ENCODE measurements at regions not wholly inside any gene's neighbourhood (a gene's known extent, or its start where the extent isn't known, plus 50 kb on each side); places are given as distances from the start of the nearest gene placed in this dataset.

DNA sequence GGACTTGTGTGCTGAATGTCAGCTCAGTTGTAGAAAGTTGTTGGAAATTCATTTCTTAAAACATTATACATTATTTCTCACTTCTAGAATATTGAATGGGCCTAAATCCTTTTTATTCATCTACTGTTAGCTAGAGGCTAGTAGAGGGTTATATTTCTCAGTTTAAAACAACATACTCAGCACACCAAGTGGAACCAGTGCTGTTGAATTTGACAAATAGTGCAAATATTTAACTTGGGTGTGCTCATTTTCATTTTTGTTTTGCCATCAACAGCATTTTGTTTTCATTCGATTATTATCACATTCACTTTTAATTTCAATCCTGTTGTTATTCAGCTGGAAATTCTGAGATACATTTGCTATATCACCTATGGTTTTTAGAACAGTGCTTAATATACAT is 269.4 kb upstream of the PEX5L start:
- H3K4me3 ChIP-seq (ENCODE audit: low read depth, low read length): no peak overlapping the region
- DNase-seq (ENCODE audit: low read depth, low spot score): no peak
- TF ChIP-seq, protein P1, sequence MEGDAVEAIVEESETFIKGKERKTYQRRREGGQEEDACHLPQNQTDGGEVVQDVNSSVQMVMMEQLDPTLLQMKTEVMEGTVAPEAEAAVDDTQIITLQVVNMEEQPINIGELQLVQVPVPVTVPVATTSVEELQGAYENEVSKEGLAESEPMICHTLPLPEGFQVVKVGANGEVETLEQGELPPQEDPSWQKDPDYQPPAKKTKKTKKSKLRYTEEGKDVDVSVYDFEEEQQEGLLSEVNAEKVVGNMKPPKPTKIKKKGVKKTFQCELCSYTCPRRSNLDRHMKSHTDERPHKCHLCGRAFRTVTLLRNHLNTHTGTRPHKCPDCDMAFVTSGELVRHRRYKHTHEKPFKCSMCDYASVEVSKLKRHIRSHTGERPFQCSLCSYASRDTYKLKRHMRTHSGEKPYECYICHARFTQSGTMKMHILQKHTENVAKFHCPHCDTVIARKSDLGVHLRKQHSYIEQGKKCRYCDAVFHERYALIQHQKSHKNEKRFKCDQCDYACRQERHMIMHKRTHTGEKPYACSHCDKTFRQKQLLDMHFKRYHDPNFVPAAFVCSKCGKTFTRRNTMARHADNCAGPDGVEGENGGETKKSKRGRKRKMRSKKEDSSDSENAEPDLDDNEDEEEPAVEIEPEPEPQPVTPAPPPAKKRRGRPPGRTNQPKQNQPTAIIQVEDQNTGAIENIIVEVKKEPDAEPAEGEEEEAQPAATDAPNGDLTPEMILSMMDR (IDR thresholded peaks at IDR 0.05; ENCODE audit: insufficient read depth, low read length, missing control alignments): no peak
- POLR2A ChIA-PET: no interaction called here
- CTCF ChIA-PET: interaction anchor here (0.6 to 1.7 kb wide), 2 partner anchors 10 to 110 kb away, joined by 3 to 4 read pairs; no protein-coding TSS in a partner anchor

DNA sequence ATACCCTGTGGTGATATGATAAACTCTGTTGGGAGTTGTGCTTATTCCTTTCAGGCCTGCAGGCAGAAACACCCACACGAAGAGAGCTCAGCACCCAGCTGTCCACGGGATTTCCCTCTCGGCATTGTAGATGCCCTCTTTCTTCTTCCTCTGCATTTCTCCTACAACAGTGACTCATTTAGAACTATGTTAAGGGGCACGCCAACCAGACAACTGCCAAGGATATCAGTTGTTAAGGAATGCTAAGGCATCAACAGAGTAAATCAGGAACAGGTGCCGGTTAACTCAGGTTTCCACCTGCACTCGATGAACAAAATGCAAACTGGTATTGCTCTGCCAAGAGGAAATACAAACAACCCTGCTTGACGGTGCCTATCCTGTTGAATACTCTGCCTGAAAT is 270.0 kb upstream of the PEX5L start:
- TF ChIP-seq, protein P1 (IDR thresholded peaks at IDR 0.05; ENCODE audit: insufficient read depth, low read length, missing control alignments): no peak
- DNase-seq (ENCODE audit: low read depth, low spot score): peak; percentile 9
- CTCF ChIA-PET: interaction anchor here (1.7 kb wide), 1 partner anchor 9 kb away, joined by 4 read pairs; no protein-coding TSS in a partner anchor

DNA sequence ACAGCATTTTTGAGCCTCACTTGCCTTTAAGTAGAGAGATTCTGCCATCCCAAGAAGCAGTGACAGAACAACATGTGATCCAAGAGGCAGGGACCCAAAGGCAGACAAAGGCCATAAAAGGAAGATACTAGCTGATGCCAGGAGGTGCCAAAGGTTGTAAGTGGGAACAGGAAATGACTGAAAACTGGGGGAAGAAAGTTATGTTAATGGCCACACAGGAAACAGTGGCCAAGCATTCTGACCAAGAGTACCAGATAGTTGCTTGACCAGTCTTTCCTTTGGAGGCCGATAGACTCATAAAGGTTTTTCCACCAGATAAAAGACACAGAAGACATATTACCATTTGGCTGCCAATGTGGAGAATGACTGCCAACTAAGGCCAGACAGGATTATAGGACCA is 274.5 kb upstream of the PEX5L start:
- ChIA-PET CTCF (no interaction called here), POLR2A (no interaction called here)
- no peak overlapping the region for H3K4me3 ChIP-seq (ENCODE audit: low read depth, low read length)
- TF ChIP-seq, protein P1 (IDR thresholded peaks at IDR 0.05; ENCODE audit: insufficient read depth, low read length, missing control alignments): no peak
- no peak for DNase-seq (ENCODE audit: low read depth, low spot score)

More for the DNA sequence above, 270.0 kb upstream of the PEX5L start:
- H3K4me3 ChIP-seq (ENCODE audit: low read depth, low read length): no peak overlapping the region
- POLR2A ChIA-PET: no interaction called here

DNA sequence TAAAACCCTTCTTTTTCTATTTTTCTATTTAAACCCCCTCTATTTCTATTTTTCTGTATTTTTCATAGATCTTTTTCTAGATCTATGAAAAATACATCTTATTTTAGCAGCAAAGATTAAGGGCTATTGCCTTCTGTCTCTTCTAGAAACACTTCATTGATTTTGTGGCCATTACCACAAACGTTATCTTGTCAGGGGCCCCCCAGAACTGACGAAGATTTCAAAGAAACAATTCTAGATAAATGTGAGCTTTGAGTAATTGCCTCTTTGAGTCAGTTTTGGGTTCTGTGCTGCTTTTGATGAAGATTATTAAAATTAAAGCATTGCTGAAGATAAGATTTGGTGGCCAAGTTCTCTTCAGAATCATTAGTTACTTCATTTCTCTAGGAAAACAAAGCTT is 279.6 kb upstream of the PEX5L start:
- no peak for DNase-seq (ENCODE audit: low read depth, low spot score)
- POLR2A ChIA-PET: no interaction called here
- CTCF ChIA-PET: interaction anchor here (1.5 to 1.8 kb wide), 2 partner anchors 10 to 13 kb away, joined by 4 read pairs; no protein-coding TSS in a partner anchor
- TF ChIP-seq, protein P1 (IDR thresholded peaks at IDR 0.05; ENCODE audit: insufficient read depth, low read length, missing control alignments): no peak
- no peak overlapping the region for H3K4me3 ChIP-seq (ENCODE audit: low read depth, low read length)

DNA sequence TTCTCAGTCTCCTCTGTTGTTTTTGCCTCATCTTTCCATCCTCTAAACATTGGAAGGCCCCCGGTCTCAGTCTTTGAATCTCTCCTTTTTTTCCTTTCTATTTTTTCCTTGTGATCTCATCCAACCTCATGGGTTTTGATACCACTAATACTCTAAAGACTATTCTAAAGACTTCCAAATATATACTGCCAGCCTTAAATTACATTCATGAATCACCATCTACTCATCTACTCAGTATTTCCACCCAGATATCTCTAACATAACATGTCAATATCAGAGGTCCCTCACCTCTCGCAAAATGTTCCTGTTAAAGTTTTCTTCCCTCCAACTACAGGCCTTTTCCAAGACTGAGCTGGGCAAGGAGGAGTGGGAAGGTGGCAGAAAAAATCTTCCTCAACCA is 282.5 kb upstream of the TTC14 start:
- DNase-seq (ENCODE audit: low read depth, low spot score): peak; percentile 7
- TF ChIP-seq, protein P1 (IDR thresholded peaks at IDR 0.05; ENCODE audit: insufficient read depth, low read length, missing control alignments): no peak
- ChIA-PET POLR2A (no interaction called here), CTCF (interaction anchor here (1.2 kb wide), 1 partner anchor 11 kb away, joined by 3 read pairs; no protein-coding TSS in a partner anchor)
- no peak overlapping the region for H3K4me3 ChIP-seq (ENCODE audit: low read depth, low read length)

DNA sequence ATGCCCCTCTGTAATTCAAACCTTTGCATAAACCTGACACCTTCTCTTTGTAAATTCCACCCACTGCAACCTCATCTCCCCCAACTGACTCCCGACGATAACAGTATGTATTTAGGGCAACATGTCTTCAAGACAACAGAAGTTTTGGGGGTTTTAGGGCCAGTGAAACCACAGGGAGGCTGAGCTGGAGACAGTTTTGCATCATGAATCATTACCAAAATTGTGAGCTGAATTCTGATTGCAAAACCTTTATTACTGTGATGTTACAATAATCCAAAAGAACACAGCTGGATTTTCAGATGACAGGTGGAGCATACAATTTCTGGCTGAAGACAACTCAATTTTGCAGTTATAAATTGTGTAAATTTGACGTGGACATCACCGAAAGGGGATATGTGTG is 281.3 kb upstream of the TTC14 start:
- CTCF ChIA-PET: interaction anchor here (1.2 kb wide), 1 partner anchor 9 kb away, joined by 3 read pairs; no protein-coding TSS in a partner anchor
- H3K4me3 ChIP-seq (ENCODE audit: low read depth, low read length): no peak overlapping the region
- no peak for DNase-seq (ENCODE audit: low read depth, low spot score)
- TF ChIP-seq, protein P1 (IDR thresholded peaks at IDR 0.05; ENCODE audit: insufficient read depth, low read length, missing control alignments): no peak
- POLR2A ChIA-PET: no interaction called here

Measured in AG04449 (cell line).